ENCODE measurements at regions not wholly inside any gene's neighbourhood (a gene's known extent, or its start where the extent isn't known, plus 50 kb on each side); places are given as distances from the start of the nearest gene placed in this dataset.

DNA sequence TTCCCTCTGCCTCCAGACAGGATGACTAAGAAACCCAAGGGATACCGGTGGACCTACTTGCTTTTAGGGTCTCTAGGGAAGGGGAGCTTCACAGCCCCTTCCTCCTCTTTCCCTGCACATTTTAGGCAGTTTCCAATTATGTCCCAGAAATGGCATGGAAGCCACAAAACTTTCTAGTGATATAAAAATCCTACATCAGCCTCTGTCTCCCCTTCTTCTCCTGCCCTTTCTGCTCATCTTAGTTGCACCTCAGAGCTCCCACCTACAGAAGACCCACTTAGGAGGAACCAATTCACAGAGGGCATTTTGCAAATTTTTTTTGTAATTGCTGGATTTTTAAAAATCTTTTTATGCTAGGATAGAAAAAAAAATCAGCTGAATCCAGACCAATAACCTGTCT lies 263.1 kb downstream of the TNS1 start:
- intact Hi-C loops (cut with micrococcal nuclease; ENCODE audit: unreplicated experiment): no loop called here
- no peaks in the 10 kb centered on the region for H3K4me1 ChIP-seq (ENCODE audit: insufficient read depth, low read length, poor library complexity, severe bottlenecking)
- H3K27me3 ChIP-seq (replicated peaks; ENCODE audit: insufficient read depth, low read depth, low read length, poor library complexity): no peaks in the 10 kb centered on the region
- H3K9me3 ChIP-seq (ENCODE audit: low read depth, low read length, poor library complexity, severe bottlenecking): no peaks in the 10 kb centered on the region
- H3K4me3 ChIP-seq (ENCODE audit: low read depth, low read length, poor library complexity, severe bottlenecking): no peak overlapping the region
- no peak for TF ChIP-seq EZH2 (IDR thresholded peaks at IDR 0.05; ENCODE audit: borderline replicate concordance, low read depth, low read length, poor library complexity, severe bottlenecking)
- TF ChIP-seq, protein P1, sequence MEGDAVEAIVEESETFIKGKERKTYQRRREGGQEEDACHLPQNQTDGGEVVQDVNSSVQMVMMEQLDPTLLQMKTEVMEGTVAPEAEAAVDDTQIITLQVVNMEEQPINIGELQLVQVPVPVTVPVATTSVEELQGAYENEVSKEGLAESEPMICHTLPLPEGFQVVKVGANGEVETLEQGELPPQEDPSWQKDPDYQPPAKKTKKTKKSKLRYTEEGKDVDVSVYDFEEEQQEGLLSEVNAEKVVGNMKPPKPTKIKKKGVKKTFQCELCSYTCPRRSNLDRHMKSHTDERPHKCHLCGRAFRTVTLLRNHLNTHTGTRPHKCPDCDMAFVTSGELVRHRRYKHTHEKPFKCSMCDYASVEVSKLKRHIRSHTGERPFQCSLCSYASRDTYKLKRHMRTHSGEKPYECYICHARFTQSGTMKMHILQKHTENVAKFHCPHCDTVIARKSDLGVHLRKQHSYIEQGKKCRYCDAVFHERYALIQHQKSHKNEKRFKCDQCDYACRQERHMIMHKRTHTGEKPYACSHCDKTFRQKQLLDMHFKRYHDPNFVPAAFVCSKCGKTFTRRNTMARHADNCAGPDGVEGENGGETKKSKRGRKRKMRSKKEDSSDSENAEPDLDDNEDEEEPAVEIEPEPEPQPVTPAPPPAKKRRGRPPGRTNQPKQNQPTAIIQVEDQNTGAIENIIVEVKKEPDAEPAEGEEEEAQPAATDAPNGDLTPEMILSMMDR (conservative IDR thresholded peaks at IDR 0.05; ENCODE audit: low read depth, low read length): no peak
- no peak overlapping the region for H3K27ac ChIP-seq (ENCODE audit: low read depth, low read length, poor library complexity, severe bottlenecking)
- ChIA-PET CTCF (no interaction called here), POLR2A (ENCODE audit: low non-redundant PET) (interaction anchor here (0.7 kb wide), 1 partner anchor 268 kb away, joined by 4 read pairs; no protein-coding TSS in a partner anchor)
- H3K36me3 ChIP-seq (ENCODE audit: insufficient read depth, low read length, poor library complexity, severe bottlenecking): no peaks in the 10 kb centered on the region
- no TSS peak for BruUV-seq (replicated peaks)
- DNase-seq (ENCODE audit: low spot score): no peak

DNA sequence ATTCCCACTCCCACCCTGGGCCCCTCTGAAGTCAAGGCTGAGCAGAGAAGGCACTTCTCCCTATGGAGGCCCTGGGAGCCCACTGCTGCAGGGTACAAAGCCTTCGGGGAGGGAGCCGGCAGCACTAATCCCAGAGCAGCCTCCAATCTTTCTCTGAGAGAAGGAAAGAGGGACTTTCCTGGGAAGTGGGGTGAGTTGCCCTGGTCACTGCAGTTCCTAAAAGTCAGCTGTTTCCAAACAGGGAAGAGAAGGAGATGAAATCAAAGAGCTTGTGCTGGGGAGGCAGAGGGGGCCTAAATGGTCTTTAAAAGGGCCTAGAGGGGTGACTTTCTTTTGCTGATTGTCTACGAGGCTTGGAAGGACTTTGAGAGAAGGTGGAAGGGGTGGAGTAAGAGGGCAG lies 264.7 kb downstream of the TNS1 start:
- CTCF ChIA-PET: no interaction called here

DNA sequence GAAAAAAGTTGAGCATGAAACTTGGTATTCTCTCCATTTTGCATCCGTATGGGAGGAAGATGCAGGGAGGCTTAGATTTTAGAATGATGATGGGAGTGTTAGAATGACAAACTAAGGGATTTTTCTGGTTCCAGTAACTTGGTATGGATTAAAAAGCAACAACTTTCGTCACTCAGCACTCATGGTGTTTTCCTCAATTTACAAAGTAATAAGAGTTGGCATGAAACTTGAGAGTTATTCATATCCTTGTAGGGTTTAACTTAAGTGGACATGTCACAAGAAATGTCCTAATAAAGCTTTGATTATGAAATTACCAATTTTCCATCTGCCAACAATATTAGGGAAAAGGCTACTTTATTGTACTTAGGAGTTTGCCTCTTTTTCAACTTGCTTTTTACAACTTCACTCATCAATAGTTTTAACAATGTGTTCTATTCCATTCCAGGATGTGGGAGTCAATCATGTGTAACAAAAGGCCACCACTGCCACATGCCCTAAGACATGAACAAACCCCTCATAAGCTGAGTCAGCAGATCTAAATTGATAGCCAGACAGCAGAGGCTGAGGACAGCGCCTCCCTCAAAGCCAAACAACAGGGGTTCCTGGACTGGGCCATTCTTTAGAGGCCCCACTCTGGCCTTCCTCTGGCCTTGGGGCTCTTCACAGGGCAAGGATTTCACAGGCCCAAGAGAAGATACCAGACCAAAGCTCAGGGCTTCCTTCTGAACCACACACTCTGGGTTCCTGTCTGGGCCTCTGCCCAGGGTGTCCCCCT lies 265.8 kb downstream of the TNS1 start:
- Histone ChIP-seq H3K4me1 (ENCODE audit: insufficient read depth, low read length, poor library complexity, severe bottlenecking) (no peaks in the 10 kb centered on the region), H3K4me3 (ENCODE audit: low read depth, low read length, poor library complexity, severe bottlenecking) (no peak overlapping the region), H3K9me3 (ENCODE audit: low read depth, low read length, poor library complexity, severe bottlenecking) (no peaks in the 10 kb centered on the region), H3K36me3 (ENCODE audit: insufficient read depth, low read length, poor library complexity, severe bottlenecking) (no peaks in the 10 kb centered on the region), H3K27ac (ENCODE audit: low read depth, low read length, poor library complexity, severe bottlenecking) (no peak overlapping the region), H3K27me3 (replicated peaks; ENCODE audit: insufficient read depth, low read depth, low read length, poor library complexity) (no peaks in the 10 kb centered on the region)
- no TSS peak for BruUV-seq (replicated peaks)
- ChIA-PET POLR2A (ENCODE audit: low non-redundant PET) (no interaction called here), CTCF (no interaction called here)
- TF ChIP-seq EZH2 (IDR thresholded peaks at IDR 0.05; ENCODE audit: borderline replicate concordance, low read depth, low read length, poor library complexity, severe bottlenecking): no peak
- TF ChIP-seq, protein P1 (conservative IDR thresholded peaks at IDR 0.05; ENCODE audit: low read depth, low read length): no peak
- intact Hi-C loops (cut with micrococcal nuclease; ENCODE audit: unreplicated experiment): no loop called here
- no peak for DNase-seq (ENCODE audit: low spot score)

More for the DNA sequence above, 264.7 kb downstream of the TNS1 start:
- H3K9me3 ChIP-seq (ENCODE audit: low read depth, low read length, poor library complexity, severe bottlenecking): no peaks in the 10 kb centered on the region
- intact Hi-C loops (cut with micrococcal nuclease; ENCODE audit: unreplicated experiment): no loop called here
- BruUV-seq (replicated peaks): no TSS peak
- H3K4me3 ChIP-seq (ENCODE audit: low read depth, low read length, poor library complexity, severe bottlenecking): no peak overlapping the region
- H3K27ac ChIP-seq (ENCODE audit: low read depth, low read length, poor library complexity, severe bottlenecking): no peak overlapping the region
- TF ChIP-seq EZH2 (IDR thresholded peaks at IDR 0.05; ENCODE audit: borderline replicate concordance, low read depth, low read length, poor library complexity, severe bottlenecking): no peak
- TF ChIP-seq, protein P1 (conservative IDR thresholded peaks at IDR 0.05; ENCODE audit: low read depth, low read length): no peak
- H3K4me1 ChIP-seq (ENCODE audit: insufficient read depth, low read length, poor library complexity, severe bottlenecking): no peaks in the 10 kb centered on the region
- no peaks in the 10 kb centered on the region for H3K36me3 ChIP-seq (ENCODE audit: insufficient read depth, low read length, poor library complexity, severe bottlenecking)
- no peak for DNase-seq (ENCODE audit: low spot score)
- POLR2A ChIA-PET (ENCODE audit: low non-redundant PET): no interaction called here
- no peaks in the 10 kb centered on the region for H3K27me3 ChIP-seq (replicated peaks; ENCODE audit: insufficient read depth, low read depth, low read length, poor library complexity)
